Activated naive CD8-positive, alpha-beta T cell treated with anti-CD3 and anti-CD28 coated beads, Interleukin-2, amount 50 U/mL, for 24 hours (primary cell): ENCODE measurements at regions not wholly inside any gene's neighbourhood (a gene's known extent, or its start where the extent isn't known, plus 50 kb on each side); places are given as distances from the start of the nearest gene placed in this dataset.
A peak's percentile ranks its signal among the peaks of the same experiment; 100 is the strongest.

Experiments used
- ATAC-seq: fragments of 150-1000 bp; cut with Tn5 transposase; one replicate; pipeline ENCODE4 v1.10.0; 2021
- DNase-seq: peaks from one replicate; pipeline ENCODE4 v3.0.0; 2021
- H3K27ac Mint-ChIP-seq: one replicate; pipeline ENCODE4 v1.8.0; 2021; ENCODE audit warnings: mild to moderate bottlenecking, mixed read lengths
- H3K27me3 Mint-ChIP-seq: one replicate; pipeline ENCODE4 v1.8.0; 2021; ENCODE audit warnings: mixed read lengths
- H3K36me3 Mint-ChIP-seq: one replicate; pipeline ENCODE4 v1.8.0; 2021; ENCODE audit warnings: low read depth, mixed read lengths
- H3K4me1 Mint-ChIP-seq: one replicate; pipeline ENCODE4 v1.8.0; 2021; ENCODE audit warnings: mixed read lengths
- H3K4me3 Mint-ChIP-seq: one replicate; pipeline ENCODE4 v1.8.0; 2021; ENCODE audit warnings: mild to moderate bottlenecking, moderate library complexity, mixed read lengths
- H3K9me3 Mint-ChIP-seq: one replicate; pipeline ENCODE4 v1.8.0; 2021; ENCODE audit warnings: mixed read lengths

- DNase-seq (no peak), ATAC-seq (no peak)
- Mint-ChIP-seq H3K4me1 (no peaks in the 10 kb centered on the region), H3K36me3 (no peaks in the 10 kb centered on the region), H3K4me3 (no peak overlapping the region), H3K27ac (no peak overlapping the region), H3K27me3 (no peaks in the 10 kb centered on the region), H3K9me3 (peaks cover 4% of the 10 kb centered on the region)
Measured at GRCh38 chr3:16114930-16115329, 59.5 kb upstream of the GALNT15 start.

- Mint-ChIP-seq H3K4me3 (no peak overlapping the region), H3K4me1 (no peaks in the 10 kb centered on the region), H3K27me3 (no peaks in the 10 kb centered on the region), H3K36me3 (no peaks in the 10 kb centered on the region), H3K9me3 (no peaks in the 10 kb centered on the region), H3K27ac (no peak overlapping the region)
- DNase-seq: no peak
- ATAC-seq: no peak
Measured at GRCh38 chr3:16118396-16118795, 56.1 kb upstream of the GALNT15 start.

DNA sequence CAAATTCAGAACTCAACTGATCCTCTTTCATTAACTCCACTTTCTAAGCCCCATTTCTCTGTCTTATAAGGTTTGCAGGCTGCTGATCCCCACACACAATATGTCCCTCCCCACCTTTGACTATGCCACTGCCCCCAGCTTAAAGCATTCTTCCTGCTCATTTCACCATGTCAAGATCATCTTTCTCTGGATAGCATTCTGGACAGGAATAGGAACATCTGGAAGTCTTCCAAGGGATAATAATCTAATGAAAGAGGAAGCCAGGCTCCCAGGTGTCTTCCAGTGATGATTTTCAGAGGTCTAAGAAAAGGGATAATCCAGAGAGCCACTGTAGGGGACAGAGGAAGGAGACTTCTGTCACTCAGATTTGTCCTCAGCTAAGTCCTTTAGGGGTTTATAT lies 54.6 kb upstream of the GALNT15 start:
- no peaks in the 10 kb centered on the region for H3K36me3 Mint-ChIP-seq
- no peaks in the 10 kb centered on the region for H3K27me3 Mint-ChIP-seq
- ATAC-seq (no peak), DNase-seq (no peak)
- no peak overlapping the region for H3K27ac Mint-ChIP-seq
- H3K4me1 Mint-ChIP-seq: no peaks in the 10 kb centered on the region
- no peaks in the 10 kb centered on the region for H3K9me3 Mint-ChIP-seq
- no peak overlapping the region for H3K4me3 Mint-ChIP-seq

DNA sequence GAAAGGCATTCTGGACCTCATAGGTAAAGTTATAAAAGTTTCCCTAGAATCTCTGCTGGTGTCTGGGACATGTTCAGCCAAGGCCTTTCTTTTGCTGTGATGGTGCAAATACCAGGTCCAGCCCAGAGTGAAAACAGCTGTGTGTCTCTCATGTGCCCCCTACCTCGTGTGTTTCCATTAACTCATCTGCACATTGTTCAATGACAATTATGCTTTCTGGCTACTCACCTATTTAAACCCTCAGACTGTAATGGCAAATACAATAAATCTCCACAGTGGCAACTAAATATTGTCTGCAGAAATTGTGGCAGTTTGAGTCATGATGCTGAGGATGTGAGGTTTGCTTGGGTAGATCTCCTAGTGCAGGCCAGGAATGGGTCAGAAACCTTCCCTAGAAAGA lies 53.1 kb upstream of the GALNT15 start:
- ATAC-seq: no peak
- no peaks in the 10 kb centered on the region for H3K36me3 Mint-ChIP-seq
- H3K27ac Mint-ChIP-seq: no peak overlapping the region
- no peak overlapping the region for H3K4me3 Mint-ChIP-seq
- no peaks in the 10 kb centered on the region for H3K9me3 Mint-ChIP-seq
- H3K27me3 Mint-ChIP-seq: no peaks in the 10 kb centered on the region
- no peak for DNase-seq
- H3K4me1 Mint-ChIP-seq: no peaks in the 10 kb centered on the region

DNA sequence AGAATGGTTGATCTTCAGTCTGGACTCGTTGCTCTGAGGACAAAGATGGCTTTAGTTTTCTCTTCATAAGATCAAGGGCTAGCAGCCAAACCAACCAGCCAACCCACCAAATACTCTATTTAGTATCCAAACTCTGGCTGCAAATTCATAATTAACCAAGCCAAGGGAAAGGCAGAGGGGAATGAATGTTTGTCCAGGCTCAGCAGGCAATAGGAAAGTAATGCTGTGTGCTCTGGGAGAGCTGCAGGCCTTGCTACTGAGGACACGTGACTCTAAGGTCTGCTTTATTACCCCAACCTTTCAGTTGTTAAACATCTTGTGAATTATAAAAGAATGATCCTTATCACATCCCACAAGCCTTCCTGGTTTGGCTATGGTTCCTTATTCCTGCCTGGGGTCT lies 52.3 kb upstream of the GALNT15 start:
- Mint-ChIP-seq H3K36me3 (no peaks in the 10 kb centered on the region), H3K4me3 (no peak overlapping the region)

DNA sequence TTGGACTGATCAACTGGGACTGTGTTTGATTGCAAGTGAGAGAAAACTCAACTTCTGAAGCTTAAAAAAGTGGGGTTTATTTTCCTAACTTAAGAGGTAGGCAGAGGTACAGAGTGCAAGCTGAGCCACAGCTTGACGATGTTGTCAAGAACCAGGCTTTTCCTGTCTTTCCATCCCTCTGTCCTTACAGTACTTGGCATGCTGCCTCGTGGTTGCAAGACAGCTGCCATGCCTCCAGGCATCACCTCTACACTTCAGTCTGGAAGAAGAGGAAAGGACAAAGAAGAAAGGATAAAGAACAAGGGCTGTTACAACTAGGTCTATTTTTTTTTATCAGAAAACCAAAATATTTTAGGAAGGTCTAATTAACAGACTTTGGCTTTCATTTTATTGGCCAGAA lies 51.8 kb upstream of the GALNT15 start:
- no peaks in the 10 kb centered on the region for H3K4me1 Mint-ChIP-seq
- H3K27ac Mint-ChIP-seq: no peak overlapping the region
- no peaks in the 10 kb centered on the region for H3K36me3 Mint-ChIP-seq
- H3K27me3 Mint-ChIP-seq: no peaks in the 10 kb centered on the region
- DNase-seq (no peak), ATAC-seq (no peak)
- H3K4me3 Mint-ChIP-seq: no peak overlapping the region
- H3K9me3 Mint-ChIP-seq: no peaks in the 10 kb centered on the region

More for the DNA sequence above, 52.3 kb upstream of the GALNT15 start:
- no peaks in the 10 kb centered on the region for H3K4me1 Mint-ChIP-seq
- ATAC-seq (no peak), DNase-seq (no peak)
- no peak overlapping the region for H3K27ac Mint-ChIP-seq
- H3K9me3 Mint-ChIP-seq: no peaks in the 10 kb centered on the region
- no peaks in the 10 kb centered on the region for H3K27me3 Mint-ChIP-seq

DNA sequence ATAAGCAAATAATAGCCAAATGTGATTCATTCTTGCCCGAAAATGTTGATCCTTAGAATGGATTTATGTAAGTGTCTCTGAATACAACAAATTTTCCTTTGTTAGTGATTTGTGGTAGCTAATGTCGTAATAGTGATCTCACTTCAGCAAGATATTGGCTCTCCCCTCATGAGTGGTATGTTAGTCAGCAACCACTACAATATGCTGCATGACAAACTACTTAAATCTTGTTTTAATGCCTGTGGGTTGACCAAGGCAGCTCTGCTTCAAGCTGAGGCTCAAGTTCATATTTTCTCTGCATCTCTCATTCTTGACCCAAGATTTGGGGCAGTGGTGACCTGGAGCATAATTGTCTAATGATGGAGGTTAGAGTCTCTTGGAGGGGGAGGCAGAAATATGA lies 49.8 kb upstream of the GALNT15 start:
- H3K9me3 Mint-ChIP-seq: no peaks in the 10 kb centered on the region
- ATAC-seq (peak; percentile 61), DNase-seq (no peak)
- no peak overlapping the region for H3K27ac Mint-ChIP-seq
- no peaks in the 10 kb centered on the region for H3K27me3 Mint-ChIP-seq
- H3K36me3 Mint-ChIP-seq: no peaks in the 10 kb centered on the region
- no peak overlapping the region for H3K4me3 Mint-ChIP-seq
- H3K4me1 Mint-ChIP-seq: no peaks in the 10 kb centered on the region
